ENCODE measurements at regions not wholly inside any gene's neighbourhood (a gene's known extent, or its start where the extent isn't known, plus 50 kb on each side); places are given as distances from the start of the nearest gene placed in this dataset.

GRCh38 chr12:98465505-98465904 is 49.9 kb upstream of the TMPO start:
- no peak overlapping the region for H3K4me2 ChIP-seq (ENCODE audit: low read depth, low read length)
- no peaks in the 10 kb centered on the region for H3K79me2 ChIP-seq (ENCODE audit: low read length)
- no peaks in the 10 kb centered on the region for H3K27me3 ChIP-seq (replicated peaks; ENCODE audit: insufficient read depth, low read length)
- H3K4me3 ChIP-seq (ENCODE audit: low read length): no peak overlapping the region
- no peaks in the 10 kb centered on the region for H3K4me1 ChIP-seq (ENCODE audit: low read length)
- TF ChIP-seq EZH2 (optimal IDR thresholded peaks at IDR 0.05; ENCODE audit: low read depth, low read length): no peak
- no peak for DNase-seq
- H3K9me3 ChIP-seq (replicated peaks; ENCODE audit: insufficient read depth, low read length): no peaks in the 10 kb centered on the region
- no peaks in the 10 kb centered on the region for H3F3A ChIP-seq (ENCODE audit: insufficient read depth, low read length)
- H4K20me1 ChIP-seq (ENCODE audit: insufficient read depth, low read length): no peaks in the 10 kb centered on the region
- H3K36me3 ChIP-seq (replicated peaks; ENCODE audit: insufficient read depth, low read length): no peaks in the 10 kb centered on the region
- no peaks in the 10 kb centered on the region for H3K9me2 ChIP-seq (replicated peaks; ENCODE audit: insufficient read depth, low read length)
- H2AFZ ChIP-seq (ENCODE audit: low read length): no peak overlapping the region
- H3K9ac ChIP-seq (ENCODE audit: low read length): no peak overlapping the region
- no peak overlapping the region for H3K27ac ChIP-seq (ENCODE audit: low read length)
